GM21381 (cell line): ENCODE measurements at regions not wholly inside any gene's neighbourhood (a gene's known extent, or its start where the extent isn't known, plus 50 kb on each side); places are given as distances from the start of the nearest gene placed in this dataset.

ENCODE experiments used
- ATAC-seq: cut with Tn5 transposase; IDR thresholded peaks from one replicate; pipeline ENCODE4 v1.9.1; 2021; ENCODE audit warnings: mild to moderate bottlenecking, moderate library complexity; ENCODE audit not compliant: unreplicated experiment

DNA sequence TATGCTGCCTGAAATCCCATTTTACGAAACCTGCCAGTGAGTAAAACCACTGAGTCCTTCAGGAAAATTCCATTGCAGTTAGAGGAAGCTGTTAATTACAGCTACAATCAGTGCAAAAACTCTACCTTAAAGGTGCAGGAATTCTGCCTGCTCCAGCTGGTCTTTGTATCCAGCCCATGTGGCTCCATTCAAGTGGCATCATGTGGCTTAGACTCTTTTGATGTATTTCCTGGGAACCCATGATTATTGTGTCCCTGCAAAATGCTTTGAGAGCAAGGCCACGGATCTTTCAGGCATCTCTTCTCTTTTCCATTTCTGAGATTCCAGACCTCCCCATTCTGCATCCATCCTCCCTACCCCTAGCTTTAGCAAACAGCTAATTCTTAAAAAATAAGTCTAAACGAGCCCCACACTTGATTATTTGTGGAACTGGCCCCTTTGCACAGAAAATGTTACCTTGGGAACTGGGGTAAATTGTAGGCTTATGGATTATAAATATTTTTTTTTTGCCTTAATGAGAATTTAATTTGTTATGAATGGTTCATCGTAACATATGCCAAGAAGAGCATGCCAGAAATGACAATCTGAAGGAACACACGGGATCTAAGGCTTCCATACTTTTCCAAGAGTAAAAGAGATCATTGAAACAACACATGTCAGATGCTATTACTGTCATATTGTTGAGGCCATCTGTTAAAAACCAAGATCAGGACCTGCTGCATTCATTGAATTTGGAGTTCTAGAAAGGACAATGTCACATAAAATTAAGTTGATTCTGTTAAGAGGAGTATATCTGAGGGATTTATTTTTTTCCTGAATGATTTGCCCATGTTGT is 144.6 kb downstream of the TPH2 start:
- ATAC-seq, result no peak

DNA sequence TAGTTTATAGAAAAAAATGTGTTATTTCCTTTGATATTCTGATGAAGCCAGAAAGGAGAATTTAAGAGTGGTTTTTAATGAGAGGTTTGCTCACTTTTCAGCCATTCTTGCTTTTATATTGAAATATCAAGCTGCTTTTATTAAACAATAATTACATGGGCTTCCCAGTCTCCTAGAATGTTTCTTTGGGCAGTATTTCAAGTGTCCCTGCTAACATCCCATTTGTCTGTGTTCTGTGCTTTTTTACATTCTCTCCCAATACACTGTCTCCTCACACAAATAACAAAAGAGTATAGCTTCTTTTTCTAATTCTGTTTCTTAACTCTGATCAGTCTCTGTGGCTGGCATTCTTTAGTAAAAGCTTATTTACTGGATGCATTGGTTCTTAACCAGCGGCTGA is 145.4 kb downstream of the TPH2 start:
- no peak for ATAC-seq

DNA sequence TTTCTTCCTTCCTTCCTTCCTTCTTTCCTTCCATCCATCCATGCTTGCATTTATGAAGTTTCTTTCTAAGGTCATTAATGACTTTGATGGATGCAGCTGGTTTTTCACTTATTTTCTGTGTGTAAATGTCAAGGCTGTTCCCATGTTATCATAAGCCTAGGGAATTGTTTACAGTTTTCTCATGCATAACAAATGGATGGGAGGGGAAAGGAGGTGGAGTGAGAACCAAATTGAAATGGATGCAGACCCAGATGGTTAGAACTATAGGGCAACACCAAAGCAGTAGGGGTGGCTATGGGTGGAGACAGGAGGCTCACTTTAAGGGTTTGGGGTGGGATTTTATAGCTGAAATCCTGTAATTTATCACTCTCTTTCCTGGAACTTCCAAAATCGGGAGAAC is 146.2 kb downstream of the TPH2 start:
- no peak for ATAC-seq

DNA sequence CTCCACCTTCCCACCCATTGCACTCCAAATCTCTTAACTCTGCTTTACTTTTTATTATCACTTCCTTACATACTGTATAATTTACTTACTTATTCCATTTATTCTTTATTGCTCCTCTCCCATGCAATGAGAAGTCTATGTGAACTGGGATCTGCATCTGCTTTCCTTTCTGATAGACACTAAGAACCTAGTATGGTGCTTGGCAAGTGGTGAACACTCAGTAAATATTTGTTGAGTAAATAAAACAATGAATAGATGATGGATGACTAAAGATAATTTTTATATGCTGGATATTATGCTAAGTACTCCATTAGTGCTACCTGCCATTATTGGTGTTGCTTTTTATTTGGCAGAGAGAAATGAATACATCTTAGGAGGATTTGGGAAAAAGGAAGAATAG is 151.0 kb downstream of the TPH2 start:
- ATAC-seq, result no peak

DNA sequence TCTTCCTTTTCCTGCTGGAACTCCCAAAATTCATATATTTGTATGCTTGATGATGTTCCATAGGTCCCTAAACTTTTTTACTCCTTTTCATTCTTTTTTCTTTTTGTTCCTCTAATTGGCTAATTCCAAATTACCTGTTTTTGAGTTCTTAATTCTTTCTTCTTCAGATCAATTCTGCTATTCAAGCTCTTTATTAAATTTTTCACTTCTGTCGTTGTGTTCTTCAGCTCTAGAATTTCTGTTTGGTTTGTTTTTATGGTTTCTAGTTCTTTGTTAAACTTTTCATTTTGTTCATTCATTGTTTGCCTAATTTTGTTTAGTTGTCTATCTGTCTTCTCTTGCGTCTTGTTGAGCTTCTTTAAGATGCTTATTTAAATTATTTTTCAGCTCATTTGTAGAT is 154.8 kb downstream of the TPH2 start:
- no peak for ATAC-seq

DNA sequence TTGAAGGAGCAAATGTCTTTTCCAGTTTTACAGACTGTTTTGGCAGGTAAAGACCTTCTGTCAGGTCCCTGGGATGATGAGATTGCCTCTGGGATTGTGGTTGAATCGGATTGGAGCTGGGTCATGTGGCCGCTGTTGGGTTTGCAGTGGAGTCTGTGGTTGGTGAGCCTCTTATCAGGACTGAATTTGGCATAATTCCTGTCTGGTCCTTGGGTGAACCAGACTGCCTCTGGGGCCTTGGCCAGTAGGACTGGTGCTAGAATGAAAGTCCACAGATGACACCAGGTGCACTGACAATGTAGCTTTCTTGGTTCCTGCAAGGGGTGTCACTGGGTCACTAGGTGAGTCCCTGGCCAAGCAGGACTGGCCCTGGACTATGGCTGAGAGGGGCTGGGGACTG is 155.3 kb downstream of the TPH2 start:
- ATAC-seq, result no peak

DNA sequence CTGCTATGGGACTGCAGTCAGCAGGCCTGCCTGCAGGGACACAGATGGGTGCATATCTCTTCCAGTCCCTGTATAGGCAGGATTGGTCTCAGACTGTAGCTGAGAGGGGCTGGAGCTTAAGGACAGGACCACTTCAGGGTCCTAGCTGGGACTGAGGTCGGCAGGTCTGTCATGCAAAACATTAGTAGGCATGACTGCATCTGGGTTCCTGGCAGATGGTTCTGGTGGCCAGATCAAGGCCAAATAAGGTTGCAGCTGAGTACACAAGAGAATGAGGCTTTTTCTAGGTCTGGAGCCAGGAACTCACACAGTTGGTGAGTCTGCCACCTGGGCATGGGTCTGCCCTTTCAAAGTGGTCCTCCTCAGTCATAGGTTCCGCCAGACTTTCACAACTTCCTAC is 155.8 kb downstream of the TPH2 start:
- no peak for ATAC-seq

DNA sequence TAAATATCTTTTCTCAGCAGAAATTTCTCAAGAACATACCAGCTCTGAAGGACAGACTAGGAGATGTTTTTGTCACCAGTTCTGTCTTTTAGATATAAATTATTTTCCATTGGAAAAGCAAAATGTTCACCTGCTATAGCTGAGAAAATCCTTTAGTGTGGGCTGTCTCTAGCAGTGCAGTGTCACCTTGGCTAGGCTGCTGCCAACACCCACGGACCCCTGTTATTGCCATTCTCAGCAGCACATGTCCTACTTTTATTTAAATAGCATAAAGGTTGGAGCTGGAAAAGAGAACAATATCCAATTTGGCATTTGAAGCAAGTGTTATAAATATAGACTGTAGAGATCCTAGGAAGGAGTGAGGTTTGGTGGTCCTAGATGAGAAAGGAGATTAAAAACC is 156.4 kb downstream of the TPH2 start:
- ATAC-seq, result no peak

DNA sequence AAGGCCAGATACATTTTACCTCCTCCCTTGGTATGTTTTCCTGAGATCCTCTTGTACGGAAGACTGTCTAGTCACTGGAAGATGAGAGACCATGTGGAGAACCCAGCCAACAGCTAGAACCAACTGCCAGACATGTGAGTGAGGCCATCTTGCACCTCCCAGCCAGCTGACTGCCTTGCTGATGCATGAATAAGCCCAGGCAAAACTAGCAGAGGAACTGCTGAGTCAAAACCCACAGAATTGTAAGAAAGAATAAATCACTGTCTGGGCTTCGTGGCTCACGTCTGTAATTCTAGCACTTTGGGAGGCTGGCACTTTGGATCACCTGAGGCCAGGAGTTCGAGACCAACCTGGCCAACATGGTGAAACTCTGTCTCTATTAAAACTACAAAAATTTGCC is 160.0 kb downstream of the TPH2 start:
- ATAC-seq, result no peak

DNA sequence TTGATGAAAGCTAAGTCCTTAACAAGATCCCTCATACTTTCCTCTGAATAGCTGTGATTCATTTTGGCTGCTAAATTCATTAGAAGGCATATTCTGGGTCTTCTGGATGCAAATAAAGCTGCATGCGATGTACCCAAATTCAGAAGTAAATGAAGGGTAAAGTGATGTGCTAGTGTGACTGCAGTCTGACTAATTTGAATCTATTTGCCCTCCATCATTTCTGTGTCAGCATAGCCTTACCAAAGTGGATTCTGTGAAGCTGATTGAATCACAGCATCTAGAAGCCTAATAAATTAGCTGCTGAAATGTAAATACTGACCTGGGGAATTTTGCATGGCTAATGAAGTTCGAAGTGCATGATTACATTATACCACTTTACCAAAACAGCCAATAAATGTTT is 162.2 kb downstream of the TPH2 start:
- ATAC-seq, result no peak

DNA sequence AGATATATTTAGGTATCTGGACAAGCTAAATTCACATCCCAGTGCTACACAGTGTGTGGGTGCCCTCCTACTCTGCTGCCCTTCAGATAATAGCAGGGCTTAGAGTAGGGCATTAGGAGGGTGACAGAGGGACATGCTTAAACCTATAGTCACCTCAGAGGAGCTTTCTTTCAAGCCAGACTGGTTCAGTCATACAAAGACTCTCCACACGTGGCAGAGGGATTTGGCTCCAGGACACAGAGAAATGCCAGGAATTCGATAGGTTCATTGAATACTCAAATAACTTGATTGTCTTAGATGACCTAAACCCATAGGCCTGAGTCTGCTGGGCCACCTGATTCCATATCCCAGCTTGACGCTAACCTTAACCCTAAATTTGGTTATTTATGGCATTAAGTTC is 163.5 kb downstream of the TPH2 start:
- ATAC-seq, result no peak

DNA sequence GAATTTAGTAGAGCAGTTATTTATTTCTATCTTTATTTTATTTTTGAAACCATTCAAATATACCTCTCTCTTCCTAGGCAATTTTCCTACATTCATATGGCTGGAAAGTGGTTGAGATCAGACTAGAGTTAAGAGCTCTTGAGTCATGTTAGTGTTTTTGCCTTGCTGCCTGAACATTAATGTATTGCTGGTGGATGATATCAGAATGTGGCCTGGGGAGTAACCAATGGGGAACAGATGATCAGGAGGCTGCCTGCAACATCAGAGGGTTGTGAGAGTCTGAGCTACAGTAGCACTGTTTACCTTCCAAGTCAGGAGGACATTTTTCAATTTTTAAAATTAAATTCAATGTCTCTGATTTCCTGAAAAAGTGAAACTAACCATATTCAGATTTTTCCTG is 166.3 kb upstream of the TRHDE start:
- ATAC-seq, result no peak

DNA sequence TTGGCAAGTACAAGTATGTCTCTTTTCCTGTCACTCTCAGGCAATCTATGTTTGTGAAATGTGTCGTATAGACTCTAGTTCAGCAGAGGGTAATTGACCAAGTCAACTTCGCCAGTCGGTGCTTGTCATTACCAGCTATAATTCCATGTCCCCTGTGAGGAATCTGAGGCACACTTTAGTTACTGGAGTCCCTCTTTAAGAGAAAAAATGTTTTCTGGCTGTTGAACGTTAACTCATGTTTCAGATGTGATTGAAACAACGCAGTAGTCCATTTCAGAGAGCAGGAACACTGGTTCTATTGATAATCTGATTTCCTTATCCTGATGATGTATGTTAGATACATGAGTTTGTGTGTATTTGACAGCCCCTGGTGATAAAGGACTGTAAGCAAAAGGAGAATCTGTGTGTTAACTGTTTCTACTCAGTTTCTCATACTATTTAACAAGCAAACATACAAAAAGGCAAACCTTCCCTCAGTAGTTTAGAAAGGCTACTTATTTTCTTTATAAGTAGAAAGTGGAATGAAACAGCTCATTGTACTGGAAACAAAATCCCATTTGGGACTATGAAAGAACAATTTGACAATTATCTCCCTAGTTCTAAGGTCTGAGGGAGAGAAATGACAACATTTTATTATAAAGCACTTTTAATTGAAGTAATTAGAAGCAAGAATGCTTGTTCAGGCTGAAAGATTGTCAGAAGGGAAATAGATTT is 161.1 kb upstream of the TRHDE start:
- ATAC-seq, result no peak

DNA sequence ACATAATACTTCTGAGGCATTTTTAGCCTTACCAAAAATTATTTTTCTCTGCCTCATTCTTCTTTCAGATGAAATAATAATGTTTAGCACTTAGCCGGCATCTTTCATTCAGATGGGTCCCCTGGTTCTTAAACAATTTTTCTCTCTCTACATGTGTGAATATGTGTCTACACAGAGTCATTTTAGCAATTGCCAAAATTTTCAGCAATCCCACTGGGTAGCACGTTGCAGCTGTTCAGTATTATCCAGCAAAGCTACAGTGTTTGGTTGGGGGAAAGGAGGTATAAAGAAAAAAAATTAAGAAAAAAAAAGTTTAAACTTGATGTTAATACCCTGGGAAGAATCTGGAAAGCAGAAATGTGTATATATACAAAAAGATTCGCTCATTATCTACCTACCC is 160.5 kb upstream of the TRHDE start:
- no peak for ATAC-seq

DNA sequence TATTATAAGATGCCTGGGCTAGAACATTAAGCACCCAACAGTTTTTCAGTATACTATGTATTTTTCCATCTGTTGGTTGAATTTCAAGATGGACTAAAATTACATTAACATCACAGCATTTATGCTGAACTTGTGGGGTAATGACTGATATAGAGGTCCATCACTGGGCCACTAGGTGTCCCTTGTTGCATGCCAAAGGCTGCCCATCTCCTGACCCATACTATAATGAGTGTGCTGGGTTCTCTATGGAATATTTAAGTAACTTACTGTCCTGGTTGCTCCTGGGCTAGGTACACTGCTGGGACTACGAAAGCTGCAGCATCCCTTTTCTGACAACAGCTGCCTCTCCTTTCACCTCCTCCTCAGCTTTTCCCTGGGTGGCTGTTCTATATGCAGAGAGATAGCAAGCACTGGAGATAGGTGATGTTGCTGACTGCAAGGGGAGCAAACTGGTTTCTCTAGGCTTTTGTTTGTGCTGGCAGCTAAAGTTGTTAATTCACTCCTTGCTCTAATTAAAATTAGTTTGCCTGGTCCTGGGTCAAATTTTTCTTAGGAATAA is 138.6 kb upstream of the TRHDE start:
- ATAC-seq, result no peak

DNA sequence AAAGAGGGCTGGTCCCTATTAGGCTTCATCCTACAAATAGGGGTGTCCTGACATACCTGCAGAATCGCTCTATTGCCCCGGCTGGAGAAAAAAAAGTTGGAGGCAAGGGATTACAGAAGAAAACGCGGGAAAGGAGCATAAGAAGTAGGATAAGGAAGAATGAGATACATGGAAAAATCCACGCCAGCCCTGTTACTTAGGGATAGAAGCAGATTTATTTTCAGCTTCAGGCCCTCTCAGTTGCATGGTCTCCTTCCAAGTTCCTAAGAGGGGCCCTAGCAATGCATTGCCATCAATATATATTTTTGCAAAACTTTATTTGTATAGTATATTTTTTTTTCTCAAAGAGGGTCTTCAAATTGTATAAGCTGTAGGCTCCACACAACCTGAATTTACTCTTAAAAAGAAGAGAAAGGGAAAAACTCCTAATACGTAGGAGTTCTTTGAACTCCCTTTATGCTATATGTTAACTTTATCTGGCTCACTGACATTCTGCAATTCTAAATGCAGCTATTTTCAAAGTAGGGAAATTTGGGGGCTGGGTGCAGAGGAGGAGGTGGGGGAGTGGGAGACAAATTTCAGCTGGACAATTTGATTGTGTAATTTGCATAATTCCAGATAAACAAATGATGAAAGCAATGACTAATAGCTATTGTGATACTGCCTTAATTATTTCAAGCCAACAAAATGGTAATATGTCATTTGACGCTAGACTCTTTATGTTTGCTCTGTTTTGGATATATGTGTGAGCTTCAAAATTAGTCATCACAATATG is 137.7 kb upstream of the TRHDE start:
- ATAC-seq, result no peak

DNA sequence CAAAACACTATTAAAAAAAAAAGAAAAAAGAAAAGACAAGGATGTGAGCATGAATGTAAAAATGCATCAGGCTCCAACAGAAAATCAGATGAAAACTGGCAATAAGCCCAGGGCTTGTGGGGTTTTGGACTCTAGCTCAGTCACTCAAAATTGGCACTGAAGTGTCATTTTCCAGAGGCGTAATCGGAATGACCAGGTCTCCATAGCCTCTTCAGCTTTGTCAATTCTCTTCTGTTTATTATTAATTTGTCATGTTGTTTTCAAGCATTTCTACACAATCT is 137.2 kb upstream of the TRHDE start:
- no peak for ATAC-seq

DNA sequence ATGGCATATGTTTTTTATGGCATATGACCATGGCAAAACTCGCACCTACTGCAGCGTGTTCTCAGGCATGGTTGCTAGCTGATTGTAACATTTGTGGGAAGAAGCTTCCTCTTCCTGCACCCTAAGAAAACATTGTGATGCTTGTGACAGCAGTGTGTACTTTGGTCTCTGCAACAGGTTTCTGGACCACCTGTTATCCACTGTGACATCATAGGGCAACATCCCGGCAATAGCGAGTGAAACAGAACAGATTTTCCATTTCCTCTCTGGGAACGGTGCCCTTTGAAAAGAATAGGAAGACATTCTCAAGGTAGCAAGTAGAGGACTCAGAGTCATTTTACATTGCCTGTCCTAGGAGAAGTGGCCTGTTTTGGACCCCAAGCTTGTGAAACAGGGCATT is 135.4 kb upstream of the TRHDE start:
- no peak for ATAC-seq

DNA sequence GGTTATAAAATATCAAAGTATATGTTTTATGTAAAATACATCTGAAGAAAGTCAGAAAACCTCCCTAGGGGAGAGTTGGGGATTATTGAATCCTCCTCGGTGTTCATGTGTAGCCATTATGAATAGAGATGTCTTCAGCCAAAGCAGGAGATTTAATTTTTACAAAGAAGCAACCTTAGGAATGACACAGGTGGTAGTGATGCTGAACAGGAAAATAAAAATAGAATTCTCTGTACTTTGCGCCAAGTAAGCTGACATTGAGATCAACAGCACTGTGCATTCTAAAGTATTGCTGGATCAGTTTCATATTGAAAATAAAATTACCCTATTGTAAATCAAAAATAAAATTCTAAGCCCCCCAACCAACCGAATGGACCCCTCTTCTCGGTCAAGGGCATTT is 132.8 kb upstream of the TRHDE start:
- no peak for ATAC-seq

DNA sequence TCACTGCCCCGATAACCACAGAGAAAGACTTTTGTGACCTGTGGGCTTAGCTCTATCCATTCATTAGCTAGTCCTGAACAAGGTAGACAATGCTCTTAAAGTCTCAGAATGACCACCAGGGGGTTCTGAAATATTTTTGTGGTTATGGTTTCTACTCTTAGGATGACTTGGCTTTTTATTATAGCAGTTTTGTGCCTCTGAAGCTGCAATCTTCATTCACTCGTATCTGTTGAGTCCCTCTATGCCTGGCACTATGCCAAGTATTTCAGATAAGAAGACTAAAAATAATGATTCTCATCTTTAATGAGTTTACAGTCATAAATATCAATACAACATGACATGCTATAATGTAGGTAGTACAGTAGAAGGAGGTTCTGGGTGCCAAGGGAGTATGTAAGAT is 130.8 kb upstream of the TRHDE start:
- peak; percentile 96 for ATAC-seq

DNA sequence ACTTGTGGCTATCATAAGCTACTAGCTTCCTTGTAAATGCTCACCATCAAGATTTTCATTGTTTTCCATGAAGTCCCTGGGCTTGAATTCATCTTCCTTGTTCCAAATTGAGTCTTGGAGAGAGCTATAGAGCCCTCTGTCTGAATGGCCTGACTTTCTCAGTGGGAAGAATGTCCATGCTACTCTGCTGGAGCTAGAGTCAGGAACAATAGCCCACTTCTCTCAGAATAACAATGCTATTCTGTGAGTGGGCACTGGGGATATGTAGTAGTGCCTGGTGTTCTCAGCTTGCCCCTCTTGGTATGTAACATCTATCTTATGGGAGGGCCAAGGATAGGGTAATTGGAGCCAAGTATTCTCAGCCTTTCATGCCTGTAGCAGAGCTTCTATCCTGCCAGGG is 127.6 kb upstream of the TRHDE start:
- ATAC-seq, result no peak

DNA sequence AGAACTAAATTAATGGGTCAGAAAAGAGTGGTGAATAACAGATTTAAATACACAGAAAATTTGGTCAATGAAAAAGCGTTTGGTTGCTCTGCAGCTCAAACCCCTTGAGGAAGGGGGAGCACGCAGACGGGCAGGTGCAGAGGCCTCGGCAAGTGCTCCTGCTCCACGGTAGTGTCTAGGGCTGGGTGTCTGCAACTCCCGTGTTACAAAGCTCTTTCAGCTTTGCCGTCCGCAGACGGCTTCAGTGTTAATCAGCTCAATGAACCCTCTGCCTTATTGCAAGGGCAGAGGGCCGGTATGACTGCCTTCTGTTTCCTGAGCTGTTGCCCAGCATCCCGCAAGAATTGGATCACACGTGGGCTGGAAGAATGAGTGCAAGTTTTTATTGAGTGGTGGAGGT is 125.7 kb upstream of the TRHDE start:
- no peak for ATAC-seq
